MM.1S (cell line): ENCODE measurements at regions not wholly inside any gene's neighbourhood (a gene's known extent, or its start where the extent isn't known, plus 50 kb on each side); places are given as distances from the start of the nearest gene placed in this dataset.

ENCODE experiments used
- DNase-seq: peaks from one replicate; pipeline ENCODE4 v3.0.0-alpha.2; 2015
- H2AFZ ChIP-seq: fragments of 300-600 bp; sonication (generic); 2 replicates; pipeline ENCODE4 v1.6.0; 2016; ENCODE audit warnings: antibody characterized with exemption, low read length
- H3F3A ChIP-seq: fragments of 300-600 bp; sonication (generic); 2 replicates; pipeline ENCODE4 v1.6.1; 2016; ENCODE audit warnings: mild to moderate bottlenecking, antibody characterized with exemption, low read length, moderate library complexity, mixed read lengths; ENCODE audit not compliant: insufficient read depth
- H3K27ac ChIP-seq: fragments of 300-600 bp; sonication (generic); 2 replicates; pipeline ENCODE4 v1.5.1; 2016; ENCODE audit warnings: mild to moderate bottlenecking, low read length
- H3K27me3 ChIP-seq: fragments of 300-600 bp; sonication (generic); replicated peaks from 2 replicates; pipeline ENCODE4 v1.6.0; 2016; ENCODE audit warnings: low read length; ENCODE audit not compliant: insufficient read depth
- H3K36me3 ChIP-seq: fragments of 300-600 bp; sonication (generic); replicated peaks from 2 replicates; pipeline ENCODE4 v1.6.1; 2016; ENCODE audit warnings: mild to moderate bottlenecking, low read length, mixed read lengths; ENCODE audit not compliant: insufficient read depth
- H3K4me1 ChIP-seq: fragments of 300-600 bp; sonication (generic); 2 replicates; pipeline ENCODE4 v1.6.1; 2016; ENCODE audit warnings: low read length, mixed read lengths
- H3K4me2 ChIP-seq: fragments of 300-600 bp; sonication (generic); 2 replicates; pipeline ENCODE4 v1.6.0; 2016; ENCODE audit warnings: low read depth, low read length
- H3K4me3 ChIP-seq: fragments of 300-600 bp; sonication (generic); 2 replicates; pipeline ENCODE4 v1.5.1; 2016; ENCODE audit warnings: low read length, mixed read lengths
- H3K79me2 ChIP-seq: fragments of 300-600 bp; sonication (generic); 2 replicates; pipeline ENCODE4 v1.6.1; 2016; ENCODE audit warnings: mixed run types, low read length, mixed read lengths
- H3K9ac ChIP-seq: fragments of 300-600 bp; sonication (generic); 2 replicates; pipeline ENCODE4 v1.6.1; 2016; ENCODE audit warnings: low read length, mixed read lengths
- H3K9me2 ChIP-seq: fragments of 300-600 bp; sonication (generic); replicated peaks from 2 replicates; pipeline ENCODE4 v1.6.1; 2016; ENCODE audit warnings: mild to moderate bottlenecking, low read length, mixed read lengths; ENCODE audit not compliant: insufficient read depth
- H3K9me3 ChIP-seq: fragments of 300-600 bp; sonication (generic); replicated peaks from 2 replicates; pipeline ENCODE4 v1.6.1; 2016; ENCODE audit warnings: mild to moderate bottlenecking, low read length, mixed read lengths; ENCODE audit not compliant: insufficient read depth
- H4K20me1 ChIP-seq: fragments of 300-600 bp; sonication (generic); 2 replicates; pipeline ENCODE4 v1.6.1; 2016; ENCODE audit warnings: mild to moderate bottlenecking, low read length, moderate library complexity, mixed read lengths; ENCODE audit not compliant: insufficient read depth
- EZH2 ChIP-seq: fragments of 300-600 bp; sonication (generic); optimal IDR thresholded peaks from 2 replicates; pipeline ENCODE3; 2017; ENCODE audit warnings: low read depth, mild to moderate bottlenecking, antibody characterized with exemption, low read length, mixed read lengths
- EZH2phosphoT487 ChIP-seq: fragments of 300-600 bp; sonication (generic); IDR thresholded peaks from 2 replicates; pipeline ENCODE4 v1.6.1; 2018; ENCODE audit warnings: antibody characterized with exemption, low read length
- TF ChIP-seq, protein P1 (sequence below): fragments of 300-600 bp; sonication (generic); IDR thresholded peaks from 2 replicates; pipeline ENCODE4 v1.5.1; 2016; ENCODE audit warnings: antibody characterized with exemption, low read length, mixed read lengths

DNA sequence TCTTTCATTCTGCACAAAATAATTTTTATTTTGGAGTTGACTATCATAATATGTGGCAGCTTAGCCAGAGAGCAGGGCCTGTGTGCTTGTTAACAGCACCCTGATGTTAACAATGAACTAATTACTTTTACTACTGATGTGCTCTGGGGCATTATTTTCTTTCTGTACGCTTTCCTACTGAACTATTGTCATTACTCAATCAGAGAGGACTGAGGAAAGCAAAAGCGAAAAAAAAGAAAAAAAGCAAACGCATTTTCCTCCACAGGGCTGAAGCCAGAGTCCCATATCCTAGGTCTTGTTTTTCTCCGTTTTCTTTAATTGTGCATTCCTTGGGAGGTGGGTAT, 221.2 kb downstream of the TTLL7 start:
- H3K4me1 ChIP-seq: no peaks in the 10 kb centered on the region
- H3K36me3 ChIP-seq: no peaks in the 10 kb centered on the region
- no peak overlapping the region for H3K9ac ChIP-seq
- no peaks in the 10 kb centered on the region for H3K9me2 ChIP-seq
- no peak for TF ChIP-seq EZH2
- no peak for TF ChIP-seq EZH2phosphoT487
- TF ChIP-seq, protein P1, sequence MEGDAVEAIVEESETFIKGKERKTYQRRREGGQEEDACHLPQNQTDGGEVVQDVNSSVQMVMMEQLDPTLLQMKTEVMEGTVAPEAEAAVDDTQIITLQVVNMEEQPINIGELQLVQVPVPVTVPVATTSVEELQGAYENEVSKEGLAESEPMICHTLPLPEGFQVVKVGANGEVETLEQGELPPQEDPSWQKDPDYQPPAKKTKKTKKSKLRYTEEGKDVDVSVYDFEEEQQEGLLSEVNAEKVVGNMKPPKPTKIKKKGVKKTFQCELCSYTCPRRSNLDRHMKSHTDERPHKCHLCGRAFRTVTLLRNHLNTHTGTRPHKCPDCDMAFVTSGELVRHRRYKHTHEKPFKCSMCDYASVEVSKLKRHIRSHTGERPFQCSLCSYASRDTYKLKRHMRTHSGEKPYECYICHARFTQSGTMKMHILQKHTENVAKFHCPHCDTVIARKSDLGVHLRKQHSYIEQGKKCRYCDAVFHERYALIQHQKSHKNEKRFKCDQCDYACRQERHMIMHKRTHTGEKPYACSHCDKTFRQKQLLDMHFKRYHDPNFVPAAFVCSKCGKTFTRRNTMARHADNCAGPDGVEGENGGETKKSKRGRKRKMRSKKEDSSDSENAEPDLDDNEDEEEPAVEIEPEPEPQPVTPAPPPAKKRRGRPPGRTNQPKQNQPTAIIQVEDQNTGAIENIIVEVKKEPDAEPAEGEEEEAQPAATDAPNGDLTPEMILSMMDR: no peak
- no peak overlapping the region for H3K27ac ChIP-seq
- no peak overlapping the region for H2AFZ ChIP-seq
- H3K27me3 ChIP-seq: no peaks in the 10 kb centered on the region
- no peak overlapping the region for H3K4me3 ChIP-seq
- H4K20me1 ChIP-seq: no peaks in the 10 kb centered on the region
- H3K4me2 ChIP-seq: no peak overlapping the region
- no peaks in the 10 kb centered on the region for H3K9me3 ChIP-seq
- H3F3A ChIP-seq: no peaks in the 10 kb centered on the region
- no peak for DNase-seq
- H3K79me2 ChIP-seq: no peaks in the 10 kb centered on the region

DNA sequence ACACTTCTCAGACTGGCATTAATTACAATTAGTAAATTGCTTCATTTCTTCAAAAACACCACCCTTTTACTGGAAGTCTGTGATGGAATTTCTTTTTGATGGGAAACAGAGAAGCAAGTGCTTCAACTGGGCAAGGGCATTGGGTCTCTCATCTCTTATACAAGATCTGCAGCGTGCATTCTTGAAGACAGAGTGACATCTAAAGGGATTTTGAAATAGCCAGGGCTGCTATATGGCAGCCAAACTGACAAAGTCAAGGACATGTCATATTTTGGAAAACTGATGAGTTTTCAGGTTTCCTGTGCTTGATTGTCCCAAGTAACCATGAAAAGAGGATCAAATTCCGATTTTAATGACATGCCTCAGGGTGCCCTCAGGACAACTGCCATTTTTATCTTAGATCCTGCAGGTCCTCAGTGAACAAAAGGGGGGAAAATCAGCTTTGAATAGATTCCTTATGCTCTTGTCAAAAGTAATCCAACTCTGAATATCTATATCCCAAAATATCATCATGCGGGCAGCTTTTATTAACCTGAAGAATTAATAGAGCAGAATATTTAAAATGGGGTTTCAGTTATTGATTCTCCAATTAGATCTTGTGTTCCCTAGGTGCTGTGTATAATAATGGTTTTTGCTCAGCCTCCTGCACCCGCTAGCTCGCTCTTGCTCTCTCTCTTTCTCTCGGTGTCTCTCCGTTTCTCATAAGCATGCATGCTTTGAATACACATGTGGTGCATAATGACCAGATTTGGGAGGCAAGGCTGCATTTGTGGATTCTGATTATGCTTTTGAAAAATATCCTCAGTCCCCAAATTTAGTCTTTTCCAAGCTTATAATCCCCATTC, 221.8 kb downstream of the TTLL7 start:
- Histone ChIP-seq H3K27me3 (no peaks in the 10 kb centered on the region), H3F3A (no peaks in the 10 kb centered on the region), H3K9me2 (no peaks in the 10 kb centered on the region), H3K4me1 (no peaks in the 10 kb centered on the region), H3K9ac (no peak overlapping the region), H3K79me2 (no peaks in the 10 kb centered on the region), H2AFZ (no peak overlapping the region), H4K20me1 (no peaks in the 10 kb centered on the region), H3K9me3 (no peaks in the 10 kb centered on the region), H3K36me3 (no peaks in the 10 kb centered on the region), H3K27ac (no peak overlapping the region), H3K4me3 (no peak overlapping the region), H3K4me2 (no peak overlapping the region)
- TF ChIP-seq, protein P1: no peak
- TF ChIP-seq EZH2phosphoT487 (no peak), EZH2 (no peak)
- DNase-seq: no peak

DNA sequence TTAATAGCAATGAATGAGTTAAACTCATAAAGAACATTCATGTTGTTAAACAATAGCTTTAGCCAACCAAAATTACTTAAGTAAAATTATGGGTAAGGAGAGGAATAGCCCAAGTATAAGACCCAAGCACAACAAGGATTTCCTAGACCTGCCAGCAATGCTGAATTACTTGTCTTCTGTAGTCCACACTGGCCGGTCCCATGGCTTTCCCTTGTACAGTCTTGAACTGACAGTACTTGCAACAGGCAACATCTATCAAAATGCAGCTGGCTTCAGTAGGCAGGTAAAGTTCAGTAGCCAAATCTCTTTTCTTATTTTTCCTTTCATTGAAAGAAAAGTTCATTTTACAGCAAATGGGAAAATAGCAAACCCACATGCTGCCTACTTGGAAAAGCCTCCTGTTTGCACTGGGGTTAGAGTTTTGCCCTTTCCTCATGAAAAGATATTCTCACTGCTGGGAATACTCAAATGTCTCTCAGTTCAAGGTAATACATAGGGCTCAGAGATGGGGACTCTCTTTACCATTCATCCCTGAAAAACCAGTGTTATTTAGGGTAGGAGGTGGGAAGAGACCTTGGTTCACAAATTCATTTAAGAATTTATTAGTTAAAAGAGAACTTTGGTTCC, 222.8 kb downstream of the TTLL7 start:
- Histone ChIP-seq H3F3A (no peaks in the 10 kb centered on the region), H4K20me1 (no peaks in the 10 kb centered on the region), H3K9me2 (no peaks in the 10 kb centered on the region), H3K36me3 (no peaks in the 10 kb centered on the region), H3K4me1 (no peaks in the 10 kb centered on the region), H3K9me3 (no peaks in the 10 kb centered on the region), H3K27me3 (no peaks in the 10 kb centered on the region), H3K79me2 (no peaks in the 10 kb centered on the region), H2AFZ (no peak overlapping the region), H3K27ac (no peak overlapping the region), H3K4me3 (no peak overlapping the region), H3K9ac (no peak overlapping the region), H3K4me2 (no peak overlapping the region)
- DNase-seq: no peak
- TF ChIP-seq, protein P1: no peak
- TF ChIP-seq EZH2phosphoT487 (no peak), EZH2 (no peak)
